Large intestine (tissue), 3 donors: ENCODE measurements at regions not wholly inside any gene's neighbourhood (a gene's known extent, or its start where the extent isn't known, plus 50 kb on each side); places are given as distances from the start of the nearest gene placed in this dataset.
"Not testable (repeated sequence)": the region's sequence is repeated elsewhere in the genome, so short reads cannot be mapped to it uniquely, and the experiment has no call there.

ENCODE experiments used
- DNase-seq, 2 donors: peaks; one replicate each; pipeline versions ENCODE4 v3.0.0 to v3.0.0-alpha.2; 2013
- H3K27ac ChIP-seq: one replicate; pipeline ENCODE4 v1.5.1; 2013; ENCODE audit warnings: low read length
- H3K27me3 ChIP-seq: 2 replicates; pipeline ENCODE4 v1.6.1; 2013; ENCODE audit warnings: low read length; ENCODE audit not compliant: control insufficient read depth, insufficient read depth
- H3K36me3 ChIP-seq: 2 replicates; pipeline ENCODE4 v1.6.1; 2013; ENCODE audit warnings: low read length; ENCODE audit not compliant: control insufficient read depth, insufficient read depth
- H3K4me1 ChIP-seq: one replicate; pipeline ENCODE4 v1.6.1; 2013; ENCODE audit warnings: low read length; ENCODE audit not compliant: control insufficient read depth, insufficient read depth
- H3K4me3 ChIP-seq: one replicate; pipeline ENCODE4 v1.5.1; 2013; ENCODE audit warnings: low read length
- H3K9me3 ChIP-seq: one replicate; pipeline ENCODE4 v1.6.1; 2013; ENCODE audit warnings: mild to moderate bottlenecking, low read depth, low read length, moderate library complexity; ENCODE audit not compliant: control insufficient read depth
- WGBS: methylation state at CpG from one replicate; pipeline ENCODE4 v1.1.5; 2013; ENCODE audit warnings: low lambda C conversion rate; ENCODE audit not compliant: insufficient coverage; 5-methylcytosine and 5-hydroxymethylcytosine counted together

DNA sequence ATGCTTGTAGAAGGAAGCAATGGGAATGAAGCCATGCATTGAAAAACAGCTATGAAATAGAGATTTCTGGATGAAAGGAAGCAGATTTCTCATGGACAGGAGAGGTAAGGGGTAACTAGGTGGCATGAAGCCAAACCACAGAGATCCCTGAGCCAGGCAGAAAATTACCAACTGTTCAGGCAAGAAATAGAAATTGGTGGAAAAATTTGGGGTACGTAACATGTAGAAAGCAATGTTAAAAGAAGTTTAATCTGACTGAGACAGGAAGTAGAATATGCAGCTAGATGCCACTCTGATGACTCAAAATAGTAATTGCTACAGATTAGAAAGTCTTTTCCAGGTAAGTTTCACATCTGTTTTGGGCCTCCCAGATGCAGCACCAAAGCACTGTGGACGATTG is 928.5 kb upstream of the CELF4 start:
- no peak overlapping the region for H3K4me3 ChIP-seq
- DNase-seq: no peak
- no peak overlapping the region for H3K27ac ChIP-seq
- no CpG with 5 or more reads among the region's 2 CpGs for WGBS
- no peaks in the 10 kb centered on the region for H3K27me3 ChIP-seq
- H3K4me1 ChIP-seq: no peaks in the 10 kb centered on the region
- no peaks in the 10 kb centered on the region for H3K36me3 ChIP-seq
- no peaks in the 10 kb centered on the region for H3K9me3 ChIP-seq

DNA sequence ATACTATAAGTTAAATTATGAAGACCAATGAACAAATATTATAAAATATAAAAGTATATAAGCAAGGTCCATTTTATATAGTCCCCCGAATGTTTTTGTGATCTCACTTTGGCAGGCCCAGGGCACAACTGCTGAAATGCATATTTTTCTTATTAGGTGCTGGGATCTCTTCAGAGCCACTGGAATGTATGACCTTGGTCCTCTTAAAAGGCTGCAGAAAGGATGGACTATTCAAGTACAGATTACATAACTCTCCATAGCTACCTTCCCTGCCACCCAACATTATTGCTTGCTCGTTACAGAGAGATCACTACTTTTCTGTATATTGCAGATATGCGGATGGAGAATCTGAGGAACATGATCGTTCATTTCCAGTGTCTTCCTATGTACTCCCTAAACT is 925.6 kb upstream of the CELF4 start:
- H3K27ac ChIP-seq: no peak overlapping the region
- DNase-seq: no peak
- H3K36me3 ChIP-seq: no peaks in the 10 kb centered on the region
- WGBS: 97% methylated on average over 4 of the region's 4 CpGs
- H3K4me3 ChIP-seq: no peak overlapping the region
- H3K27me3 ChIP-seq: no peaks in the 10 kb centered on the region
- no peaks in the 10 kb centered on the region for H3K9me3 ChIP-seq
- H3K4me1 ChIP-seq: no peaks in the 10 kb centered on the region

DNA sequence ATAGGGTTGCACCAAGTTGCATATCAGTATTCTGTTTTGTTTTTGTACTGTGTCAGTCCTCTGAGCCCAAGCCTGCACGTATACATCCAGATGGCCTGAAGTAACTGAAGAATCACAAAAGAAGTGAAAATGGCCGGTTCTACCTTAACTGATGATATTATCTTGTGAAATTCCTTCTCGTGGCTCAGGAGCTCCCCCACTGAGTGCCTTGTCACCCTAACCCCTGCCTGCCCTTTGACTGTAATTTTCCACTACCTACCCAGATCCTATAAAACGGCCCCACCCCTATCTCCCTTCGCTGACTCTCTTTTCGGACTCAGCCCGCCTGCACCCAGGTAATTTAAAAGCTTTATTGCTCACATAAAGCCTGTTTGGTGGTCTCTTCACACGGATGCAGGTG is 924.1 kb upstream of the CELF4 start:
- not testable (repeated sequence) for H3K4me1 ChIP-seq, DNase-seq

DNA sequence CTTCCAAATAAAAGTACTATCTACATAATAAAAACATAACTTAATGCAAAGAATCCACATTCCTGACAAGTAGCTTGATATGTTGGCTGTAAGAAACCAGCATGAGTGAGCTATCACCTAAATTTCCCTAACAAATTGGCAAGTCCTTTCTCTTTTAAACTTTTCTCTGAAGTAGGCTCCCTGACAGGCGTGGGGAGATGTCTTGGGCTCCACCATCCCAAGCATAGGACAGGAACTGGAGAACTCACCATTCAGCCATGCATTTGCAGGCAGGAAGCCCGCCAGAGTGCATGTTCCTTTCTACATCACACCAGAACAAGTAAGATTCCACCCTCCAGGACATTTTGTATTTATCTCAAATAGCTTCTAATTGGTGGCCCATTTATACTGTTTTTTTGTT is 921.9 kb upstream of the CELF4 start:
- no peak for DNase-seq
- Histone ChIP-seq H3K4me1 (no peaks in the 10 kb centered on the region), H3K4me3 (no peak overlapping the region), H3K27ac (no peak overlapping the region), H3K27me3 (no peaks in the 10 kb centered on the region), H3K36me3 (no peaks in the 10 kb centered on the region), H3K9me3 (no peaks in the 10 kb centered on the region)
- WGBS: no CpG with 5 or more reads among the region's 2 CpGs

More for the DNA sequence above, 924.1 kb upstream of the CELF4 start:
- WGBS: 50% methylated on average over 1 of the region's 8 CpGs
- H3K9me3 ChIP-seq, H3K27ac ChIP-seq, H3K4me3 ChIP-seq, H3K36me3 ChIP-seq, H3K27me3 ChIP-seq: not testable (repeated sequence)

DNA sequence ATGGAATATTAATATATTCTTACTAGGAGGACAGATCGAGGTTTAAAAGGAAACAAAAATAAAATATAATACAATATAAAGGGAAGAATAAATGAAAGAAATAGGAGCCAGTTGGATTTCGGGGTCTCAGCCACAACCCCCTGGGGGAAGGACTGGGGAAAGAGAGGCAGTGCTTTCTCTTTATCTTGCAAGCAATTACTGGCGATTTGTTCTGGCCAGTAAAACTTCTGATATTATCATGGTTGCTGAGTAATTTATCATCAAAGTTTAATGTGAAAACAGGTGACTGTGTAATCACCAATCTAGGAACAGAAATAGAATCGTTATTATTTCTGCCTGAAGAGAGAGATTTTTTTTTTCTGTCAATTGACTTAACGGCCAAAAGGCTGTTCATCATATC is 917.7 kb upstream of the CELF4 start:
- WGBS: 81% methylated on average over 2 of the region's 5 CpGs
- Histone ChIP-seq H3K36me3 (no peaks in the 10 kb centered on the region), H3K27me3 (no peaks in the 10 kb centered on the region), H3K9me3 (no peaks in the 10 kb centered on the region), H3K4me3 (no peak overlapping the region), H3K27ac (no peak overlapping the region), H3K4me1 (no peaks in the 10 kb centered on the region)
- no peak for DNase-seq

DNA sequence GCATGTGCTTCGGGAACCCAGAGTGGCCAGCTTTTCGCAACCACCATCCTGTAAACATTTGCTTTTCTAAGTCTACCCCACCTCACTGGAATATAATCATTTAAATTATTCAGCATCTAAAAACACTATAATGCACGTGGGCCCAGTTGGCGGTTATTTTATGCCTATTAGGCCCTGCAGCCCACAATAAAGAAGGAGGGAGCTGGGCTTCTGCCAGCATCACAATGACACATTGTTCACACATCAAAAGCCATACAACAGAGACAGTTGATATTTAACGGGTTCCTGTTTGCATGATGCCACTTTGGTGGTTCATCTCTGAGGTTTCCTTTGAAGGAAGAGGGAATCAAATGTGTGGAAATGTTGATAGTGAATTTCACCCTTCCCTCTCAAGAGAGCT is 916.0 kb upstream of the CELF4 start:
- no peak for DNase-seq
- Histone ChIP-seq H3K4me3 (no peak overlapping the region), H3K4me1 (no peaks in the 10 kb centered on the region), H3K27ac (no peak overlapping the region), H3K27me3 (no peaks in the 10 kb centered on the region), H3K9me3 (no peaks in the 10 kb centered on the region), H3K36me3 (no peaks in the 10 kb centered on the region)
- no CpG with 5 or more reads among the region's 5 CpGs for WGBS

DNA sequence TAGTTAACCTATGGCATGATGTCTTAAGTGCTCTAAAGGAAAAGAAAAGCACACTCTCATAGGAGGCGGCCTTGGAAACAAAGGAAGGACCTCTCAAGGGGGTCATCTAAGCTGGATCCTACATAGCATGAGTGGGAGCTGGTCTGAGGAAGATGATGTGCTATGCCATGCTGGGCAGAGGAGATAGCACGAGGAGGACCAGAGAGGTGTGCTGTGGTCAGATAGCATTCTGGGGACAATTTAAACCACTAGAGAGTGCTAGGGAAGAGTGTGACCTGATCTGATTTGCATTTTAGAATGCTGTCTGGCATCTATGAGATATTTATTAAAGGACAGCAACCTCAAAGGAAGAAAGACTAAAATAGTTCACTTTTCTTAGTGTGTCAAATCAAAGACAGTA is 910.1 kb upstream of the CELF4 start:
- WGBS: 80% methylated on average over 1 of the region's 2 CpGs

DNA sequence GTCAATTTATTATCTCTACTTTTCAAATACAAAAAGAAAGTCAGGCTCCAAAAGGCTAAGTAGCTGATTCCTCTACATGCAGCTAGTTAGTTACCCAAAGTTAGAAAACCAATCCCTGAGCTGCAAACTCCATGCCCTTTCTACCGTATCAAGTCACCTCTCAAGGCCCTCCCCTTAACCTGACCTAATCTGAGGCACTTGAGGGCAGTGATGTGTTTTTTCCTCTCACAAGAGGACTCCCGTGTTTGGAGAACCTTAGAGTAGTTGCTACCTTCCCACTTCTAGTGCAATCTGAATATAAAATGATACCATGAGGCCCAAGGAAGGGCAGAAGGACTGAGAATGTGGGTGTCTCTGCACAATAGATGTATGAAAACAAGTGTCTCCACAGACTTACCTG is 907.9 kb upstream of the CELF4 start:
- no peak for DNase-seq
- Histone ChIP-seq H3K36me3 (no peaks in the 10 kb centered on the region), H3K27me3 (no peaks in the 10 kb centered on the region), H3K27ac (no peak overlapping the region), H3K4me1 (no peaks in the 10 kb centered on the region), H3K4me3 (no peak overlapping the region), H3K9me3 (no peaks in the 10 kb centered on the region)
- no CpG with 5 or more reads among the region's 2 CpGs for WGBS

More for the DNA sequence above, 910.1 kb upstream of the CELF4 start:
- no peak overlapping the region for H3K27ac ChIP-seq
- no peaks in the 10 kb centered on the region for H3K36me3 ChIP-seq
- no peak overlapping the region for H3K4me3 ChIP-seq
- no peak for DNase-seq
- no peaks in the 10 kb centered on the region for H3K9me3 ChIP-seq
- H3K4me1 ChIP-seq: no peaks in the 10 kb centered on the region
- H3K27me3 ChIP-seq: no peaks in the 10 kb centered on the region

DNA sequence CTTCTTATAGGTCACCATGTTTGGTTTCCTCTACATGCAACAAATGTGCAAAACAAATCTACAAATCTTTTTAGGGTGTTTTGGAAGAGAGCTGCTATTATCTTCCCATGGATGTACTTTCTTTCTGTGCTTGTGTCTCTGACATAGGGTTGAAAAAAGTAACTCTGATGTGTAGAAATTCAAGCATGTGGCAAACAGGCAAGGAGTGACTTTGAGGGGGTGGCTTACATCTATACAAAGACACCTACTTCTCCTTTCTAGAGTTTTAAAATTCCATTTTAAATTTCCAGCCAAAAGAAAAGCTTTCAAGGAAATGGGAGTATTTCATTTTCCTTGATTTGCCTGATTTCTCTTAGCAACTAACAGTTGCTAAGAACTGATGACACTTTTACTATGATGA is 904.8 kb upstream of the CELF4 start:
- H3K27ac ChIP-seq: no peak overlapping the region
- no peaks in the 10 kb centered on the region for H3K9me3 ChIP-seq
- no peak for DNase-seq
- no peaks in the 10 kb centered on the region for H3K36me3 ChIP-seq
- no peak overlapping the region for H3K4me3 ChIP-seq
- H3K4me1 ChIP-seq: no peaks in the 10 kb centered on the region
- H3K27me3 ChIP-seq: no peaks in the 10 kb centered on the region

DNA sequence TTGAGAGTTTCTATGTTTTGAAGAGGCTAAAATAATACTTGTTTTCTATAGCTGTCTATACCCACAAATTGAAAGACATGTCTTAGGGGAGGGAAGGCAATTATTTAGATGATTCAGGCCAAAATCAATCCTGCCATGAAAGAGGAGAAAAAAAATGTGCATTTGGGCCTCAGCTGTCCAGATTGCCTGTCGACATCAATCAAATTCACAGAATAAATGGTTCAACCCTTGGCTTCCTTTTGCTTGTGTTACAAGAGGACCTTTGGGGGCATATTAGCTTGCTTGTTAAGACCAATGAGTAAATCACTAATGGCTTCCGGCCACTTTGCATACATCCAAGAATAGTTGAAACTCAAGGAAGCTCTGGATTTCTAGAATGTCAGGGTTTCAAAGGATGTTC is 900.8 kb upstream of the CELF4 start:
- H3K4me3 ChIP-seq: no peak overlapping the region
- no peaks in the 10 kb centered on the region for H3K4me1 ChIP-seq
- WGBS: 100% methylated on average over 1 of the region's 2 CpGs

DNA sequence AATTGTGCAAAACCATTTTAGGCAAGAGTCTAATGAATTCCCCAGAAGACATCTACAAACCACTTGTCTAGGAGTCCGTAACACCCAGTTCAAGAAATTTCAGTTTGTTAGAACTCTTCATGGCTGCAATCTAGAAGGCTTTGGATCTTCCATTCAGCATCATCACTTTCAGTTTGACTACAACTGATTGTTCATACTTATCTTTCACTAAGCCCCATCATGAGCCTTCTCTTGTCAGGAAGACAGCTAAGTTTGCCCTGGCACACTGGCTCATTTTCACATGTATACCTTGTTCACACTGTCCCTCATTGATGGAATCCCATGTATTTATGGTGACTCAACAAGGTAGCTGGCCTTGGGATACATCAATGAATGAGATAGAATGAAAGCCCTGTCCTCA is 898.4 kb upstream of the CELF4 start:
- no peaks in the 10 kb centered on the region for H3K27me3 ChIP-seq
- no peaks in the 10 kb centered on the region for H3K9me3 ChIP-seq
- H3K36me3 ChIP-seq: no peaks in the 10 kb centered on the region
- H3K27ac ChIP-seq: no peak overlapping the region
- no peak overlapping the region for H3K4me3 ChIP-seq
- WGBS: 100% methylated on average over 1 of the region's 1 CpG
- no peak for DNase-seq
- H3K4me1 ChIP-seq: no peaks in the 10 kb centered on the region

More for the DNA sequence above, 900.8 kb upstream of the CELF4 start:
- no peak for DNase-seq
- Histone ChIP-seq H3K36me3 (no peaks in the 10 kb centered on the region), H3K27me3 (no peaks in the 10 kb centered on the region), H3K9me3 (no peaks in the 10 kb centered on the region), H3K27ac (no peak overlapping the region)
